PC-3 (cell line): ENCODE measurements at regions not wholly inside any gene's neighbourhood (a gene's known extent, or its start where the extent isn't known, plus 50 kb on each side); places are given as distances from the start of the nearest gene placed in this dataset.

Experiments
- EZH2phosphoT487 ChIP-seq: fragments of 300-600 bp; sonication (generic); IDR thresholded peaks from 2 replicates; pipeline ENCODE4 v1.6.1; 2018; ENCODE audit warnings: mild to moderate bottlenecking, antibody characterized with exemption, low read length, borderline replicate concordance
- TF ChIP-seq, protein P1 (sequence below): fragments of 300-600 bp; sonication (generic); conservative IDR thresholded peaks from 2 replicates; pipeline ENCODE4 v1.5.1; 2017; ENCODE audit warnings: antibody characterized with exemption, low read depth, mild to moderate bottlenecking, low read length

DNA sequence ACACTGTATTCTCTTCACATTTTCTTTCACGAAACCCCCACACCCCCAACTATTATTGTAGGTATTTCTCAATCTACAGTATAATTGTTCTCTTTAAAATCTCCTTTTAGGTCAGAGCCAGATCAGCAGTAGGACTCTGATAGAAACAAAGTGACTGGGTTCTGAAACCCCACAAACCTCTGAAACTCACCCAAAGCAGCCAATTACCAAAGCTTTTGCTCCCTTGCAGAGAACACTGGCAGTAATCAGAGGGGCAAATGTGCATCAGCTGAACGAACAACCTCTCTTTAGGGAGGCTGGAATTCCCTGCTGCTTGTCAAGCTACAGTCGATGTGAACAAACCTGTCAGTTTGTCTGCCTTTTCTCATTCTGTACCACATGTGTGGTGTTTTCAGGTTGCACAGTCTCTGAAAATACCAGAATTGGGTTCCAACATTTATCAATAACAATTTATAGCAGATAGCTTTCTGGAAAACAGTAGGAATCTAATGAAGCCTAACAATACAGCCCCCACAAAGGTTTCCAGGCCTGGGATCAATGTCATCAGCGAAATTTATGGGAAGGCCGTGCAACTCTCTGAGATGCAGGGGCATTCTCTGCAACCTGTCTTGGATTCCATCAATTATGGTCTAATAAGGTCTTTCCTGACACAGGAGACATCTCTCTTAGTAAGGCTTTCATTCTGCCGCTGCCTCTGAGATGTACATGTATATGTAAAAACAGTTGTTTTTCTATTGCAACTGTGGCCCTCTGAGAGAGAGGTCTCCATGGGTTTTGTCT, 395.9 kb downstream of the GPAT3 start:
- TF ChIP-seq EZH2phosphoT487: no peak
- TF ChIP-seq, protein P1, sequence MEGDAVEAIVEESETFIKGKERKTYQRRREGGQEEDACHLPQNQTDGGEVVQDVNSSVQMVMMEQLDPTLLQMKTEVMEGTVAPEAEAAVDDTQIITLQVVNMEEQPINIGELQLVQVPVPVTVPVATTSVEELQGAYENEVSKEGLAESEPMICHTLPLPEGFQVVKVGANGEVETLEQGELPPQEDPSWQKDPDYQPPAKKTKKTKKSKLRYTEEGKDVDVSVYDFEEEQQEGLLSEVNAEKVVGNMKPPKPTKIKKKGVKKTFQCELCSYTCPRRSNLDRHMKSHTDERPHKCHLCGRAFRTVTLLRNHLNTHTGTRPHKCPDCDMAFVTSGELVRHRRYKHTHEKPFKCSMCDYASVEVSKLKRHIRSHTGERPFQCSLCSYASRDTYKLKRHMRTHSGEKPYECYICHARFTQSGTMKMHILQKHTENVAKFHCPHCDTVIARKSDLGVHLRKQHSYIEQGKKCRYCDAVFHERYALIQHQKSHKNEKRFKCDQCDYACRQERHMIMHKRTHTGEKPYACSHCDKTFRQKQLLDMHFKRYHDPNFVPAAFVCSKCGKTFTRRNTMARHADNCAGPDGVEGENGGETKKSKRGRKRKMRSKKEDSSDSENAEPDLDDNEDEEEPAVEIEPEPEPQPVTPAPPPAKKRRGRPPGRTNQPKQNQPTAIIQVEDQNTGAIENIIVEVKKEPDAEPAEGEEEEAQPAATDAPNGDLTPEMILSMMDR: no peak
